IPS-18c (cell line): ENCODE measurements at regions not wholly inside any gene's neighbourhood (a gene's known extent, or its start where the extent isn't known, plus 50 kb on each side); places are given as distances from the start of the nearest gene placed in this dataset.

Source experiments
- H3K4me3 ChIP-seq: 2 replicates; pipeline ENCODE4 v1.7.0; 2013; ENCODE audit warnings: low read depth, mild to moderate bottlenecking, low read length, moderate library complexity; ENCODE audit not compliant: insufficient read depth
- H3K9me3 ChIP-seq: one replicate; pipeline ENCODE4 v1.6.1; 2013; ENCODE audit warnings: mild to moderate bottlenecking, low read length, moderate library complexity; ENCODE audit not compliant: control insufficient read depth, insufficient read depth

DNA sequence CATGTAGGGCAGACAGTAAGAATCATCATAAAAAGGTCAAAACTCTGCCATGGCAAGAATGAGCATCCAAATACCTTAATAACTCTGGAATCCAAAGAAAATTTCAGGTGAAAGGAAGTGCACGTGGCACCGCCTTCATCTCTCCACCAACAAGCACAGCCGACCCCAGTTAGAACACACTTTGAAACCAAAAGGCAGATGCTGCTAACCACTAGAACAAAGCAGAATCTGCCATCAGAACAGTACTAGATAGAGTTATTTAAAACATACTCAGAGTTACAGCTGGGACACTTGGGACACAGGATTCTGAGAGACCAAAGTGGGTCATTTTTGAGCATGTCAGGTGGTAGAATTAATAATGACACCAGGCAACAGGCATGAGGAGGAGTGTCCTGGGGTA lies 106.7 kb upstream of the SOD1 start:
- no peaks in the 10 kb centered on the region for H3K9me3 ChIP-seq
- H3K4me3 ChIP-seq = no peak overlapping the region

- H3K4me3 ChIP-seq = no peak overlapping the region
- no peaks in the 10 kb centered on the region for H3K9me3 ChIP-seq
These were observed 109.4 kb upstream of the SOD1 start for GRCh38 chr21:31550070-31550469.

DNA sequence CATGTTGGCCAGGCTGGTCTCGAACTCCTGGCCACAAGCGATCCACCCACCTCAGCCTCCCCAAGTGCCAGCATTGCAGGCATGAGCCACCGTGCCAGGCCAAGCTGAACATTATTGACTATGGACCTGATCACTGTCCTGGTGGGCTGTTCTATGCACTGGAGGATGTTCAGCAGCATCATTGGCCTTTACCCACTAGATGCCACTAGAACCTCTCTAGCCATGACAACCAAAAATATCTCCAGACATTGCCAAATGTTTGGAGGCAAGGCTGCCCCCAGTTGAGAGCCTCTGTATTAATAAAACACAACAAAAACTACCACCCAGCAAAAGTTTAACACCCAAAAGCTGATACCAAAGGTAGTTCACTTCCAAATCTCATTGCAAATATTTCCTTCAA lies 110.8 kb upstream of the SOD1 start:
- H3K4me3 ChIP-seq = no peak overlapping the region
- H3K9me3 ChIP-seq = no peaks in the 10 kb centered on the region

GRCh38 chr21:31546443-31547170 lies 112.9 kb upstream of the SOD1 start:
- Histone ChIP-seq H3K9me3 (no peaks in the 10 kb centered on the region), H3K4me3 (no peak overlapping the region)

DNA sequence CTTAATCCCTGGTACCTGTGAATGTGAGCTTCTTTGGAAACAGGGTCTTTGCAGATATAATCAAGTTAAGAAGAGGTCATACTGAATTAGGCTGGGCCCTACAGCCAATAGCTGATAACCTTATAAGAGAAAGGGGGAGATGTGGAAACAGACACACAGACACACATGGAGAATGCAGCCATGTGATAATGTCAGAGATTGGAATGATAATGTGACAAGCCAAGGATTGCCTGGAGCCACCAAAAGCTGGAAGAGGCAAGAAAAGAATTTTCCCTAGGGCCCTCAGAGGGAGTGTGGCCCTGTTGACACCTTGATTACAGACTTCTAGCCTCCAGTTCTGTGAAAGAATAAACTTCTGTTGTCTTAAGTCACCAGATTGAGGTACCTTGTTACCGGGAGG lies 114.5 kb upstream of the SOD1 start:
- Histone ChIP-seq H3K9me3 (no peaks in the 10 kb centered on the region), H3K4me3 (no peak overlapping the region)

GRCh38 chr21:31543191-31543590 lies 116.3 kb upstream of the SOD1 start:
- no peaks in the 10 kb centered on the region for H3K9me3 ChIP-seq
- no peak overlapping the region for H3K4me3 ChIP-seq

DNA sequence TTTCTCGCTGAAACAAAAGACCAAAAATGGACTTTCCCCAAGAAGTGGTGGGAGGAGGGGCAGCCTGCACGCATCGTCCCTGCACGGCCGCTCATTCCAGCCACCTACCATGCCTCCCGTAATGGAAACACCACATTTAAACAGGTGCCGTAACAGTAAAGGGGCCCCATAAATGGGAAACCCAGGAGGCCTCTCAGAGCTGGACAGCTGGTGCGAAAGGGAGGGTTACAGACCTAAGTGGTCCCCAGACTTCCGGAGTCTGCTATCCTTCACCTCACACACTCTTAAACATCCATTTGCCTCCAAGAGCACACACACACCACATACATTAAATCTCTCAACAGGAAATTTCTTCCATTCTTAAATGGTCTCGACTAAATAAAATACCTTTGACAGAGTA lies 120.7 kb upstream of the SOD1 start:
- no peaks in the 10 kb centered on the region for H3K9me3 ChIP-seq
- no peak overlapping the region for H3K4me3 ChIP-seq

DNA sequence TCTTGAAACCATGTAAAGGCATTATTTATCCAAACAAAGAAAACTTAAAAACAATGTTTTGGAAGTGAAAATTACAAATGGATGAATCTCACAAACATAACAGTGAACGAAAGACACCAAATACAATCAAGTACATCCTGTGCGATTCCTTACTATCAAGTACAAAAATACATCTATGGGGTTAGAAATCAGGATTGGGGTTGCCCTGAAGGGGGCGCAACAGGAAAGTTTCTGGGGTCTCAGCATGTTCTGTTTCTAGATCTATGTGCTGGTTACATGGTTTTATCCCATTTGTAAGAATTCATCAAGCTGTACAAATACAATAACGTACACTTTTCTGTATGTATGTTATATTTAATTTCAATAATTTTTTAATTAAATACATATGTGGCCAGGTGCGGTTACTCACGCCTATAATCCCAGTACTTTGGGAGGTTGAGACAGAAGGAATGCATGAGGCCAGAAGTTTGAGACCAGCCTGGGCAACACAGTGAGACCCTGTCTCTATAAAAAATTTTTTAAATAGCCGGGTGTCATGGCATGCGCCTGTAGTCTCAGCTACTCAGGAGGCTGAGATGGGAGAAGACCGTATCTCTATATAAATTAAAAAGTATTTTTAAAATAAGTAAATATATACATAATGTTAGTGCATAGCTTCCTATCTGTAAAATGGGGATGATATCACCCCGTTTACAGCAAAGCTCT lies 121.5 kb upstream of the SOD1 start:
- Histone ChIP-seq H3K9me3 (no peaks in the 10 kb centered on the region), H3K4me3 (no peak overlapping the region)

GRCh38 chr21:31536138-31536537 lies 123.4 kb upstream of the SOD1 start:
- H3K9me3 ChIP-seq = peaks cover 3% of the 10 kb centered on the region
- no peak overlapping the region for H3K4me3 ChIP-seq

GRCh38 chr21:31531967-31532366 lies 127.5 kb upstream of the SOD1 start:
- Histone ChIP-seq H3K4me3 (no peak overlapping the region), H3K9me3 (peaks cover 3% of the 10 kb centered on the region)

GRCh38 chr21:31530897-31531705 lies 128.4 kb upstream of the SOD1 start:
- H3K9me3 ChIP-seq = peaks cover 3% of the 10 kb centered on the region
- H3K4me3 ChIP-seq = no peak overlapping the region

DNA sequence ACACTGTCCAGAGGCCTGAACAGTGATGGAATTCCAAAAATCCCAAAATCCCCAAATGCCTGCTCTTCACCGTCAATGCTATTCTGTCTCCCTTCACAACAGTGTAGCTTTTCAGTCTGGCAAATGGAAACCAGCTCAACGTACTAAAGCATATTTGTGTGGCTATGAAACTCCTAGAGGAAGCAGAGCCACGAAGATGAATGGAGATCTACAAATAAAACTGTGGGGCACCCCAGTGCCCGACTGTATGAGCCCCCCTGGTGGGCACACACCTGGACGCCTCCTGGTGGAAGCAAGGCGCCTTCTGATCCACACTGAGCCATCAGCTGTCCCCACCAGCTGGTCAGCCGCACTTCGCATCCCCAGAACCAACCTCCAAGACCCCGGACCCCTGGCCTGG lies 129.1 kb upstream of the SOD1 start:
- Histone ChIP-seq H3K4me3 (no peak overlapping the region), H3K9me3 (peaks cover 3% of the 10 kb centered on the region)

- H3K9me3 ChIP-seq = peaks cover 3% of the 10 kb centered on the region
- no peak overlapping the region for H3K4me3 ChIP-seq
These were observed 130.1 kb upstream of the SOD1 start for GRCh38 chr21:31529406-31529805.

DNA sequence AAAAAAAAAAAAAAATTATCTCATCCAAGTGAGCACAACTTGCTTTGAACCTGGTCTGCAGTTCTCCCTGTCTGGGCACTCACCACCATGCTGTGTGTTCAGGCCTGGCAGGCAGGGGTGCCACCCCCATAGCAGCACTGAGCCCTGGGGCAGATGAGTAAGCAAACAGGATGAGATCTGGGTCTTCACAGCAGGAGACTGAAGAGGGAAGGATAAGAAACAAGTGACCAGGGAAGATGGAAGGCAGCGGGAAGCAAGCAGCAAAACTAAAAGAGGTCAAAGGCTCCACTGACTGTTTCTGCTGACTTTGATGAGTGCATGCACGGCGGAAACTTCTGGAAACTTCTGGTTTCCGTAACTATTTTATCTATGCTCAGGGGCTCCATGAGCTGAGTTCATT lies 133.5 kb upstream of the SOD1 start:
- H3K9me3 ChIP-seq = no peaks in the 10 kb centered on the region
- no peak overlapping the region for H3K4me3 ChIP-seq

- Histone ChIP-seq H3K9me3 (no peaks in the 10 kb centered on the region), H3K4me3 (no peak overlapping the region)
These were observed 135.4 kb upstream of the SOD1 start for GRCh38 chr21:31524140-31524539.

- no peak overlapping the region for H3K4me3 ChIP-seq
- H3K9me3 ChIP-seq = peaks cover 2% of the 10 kb centered on the region
These were observed 138.0 kb upstream of the SOD1 start for GRCh38 chr21:31521515-31521914.

- no peak overlapping the region for H3K4me3 ChIP-seq
- H3K9me3 ChIP-seq = peaks cover 2% of the 10 kb centered on the region
These were observed 138.9 kb upstream of the SOD1 start for GRCh38 chr21:31520561-31521098.

DNA sequence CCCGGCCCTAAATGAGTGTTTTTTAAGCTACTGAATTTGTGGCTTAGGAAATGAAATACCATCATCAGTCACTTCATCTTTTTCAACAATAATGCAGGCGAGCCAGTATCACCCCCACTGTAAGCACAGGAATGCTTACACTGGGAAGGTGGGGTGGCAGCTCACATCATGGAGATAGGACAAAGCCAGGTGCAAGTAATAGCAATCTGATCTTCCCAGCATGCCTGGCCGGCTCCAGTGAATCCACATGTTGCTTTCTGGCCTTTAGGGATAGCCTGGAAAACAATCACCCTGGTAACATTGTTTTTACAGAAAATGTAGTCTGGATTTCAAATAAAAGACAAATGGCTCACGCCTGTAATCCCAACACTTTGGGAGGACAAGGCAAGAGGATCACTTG lies 140.9 kb upstream of the SOD1 start:
- H3K4me3 ChIP-seq = no peak overlapping the region
- peaks cover 2% of the 10 kb centered on the region for H3K9me3 ChIP-seq
